AG10803 (cell line): ENCODE measurements at regions not wholly inside any gene's neighbourhood (a gene's known extent, or its start where the extent isn't known, plus 50 kb on each side); places are given as distances from the start of the nearest gene placed in this dataset.

ENCODE experiments used
- DNase-seq: peaks from one replicate; pipeline ENCODE4 v3.0.0; 2010; ENCODE audit warnings: low read depth
- H3K4me3 ChIP-seq: 2 replicates; pipeline ENCODE4 v1.5.1; 2011; ENCODE audit warnings: mild to moderate bottlenecking, low read length, control low read depth
- TF ChIP-seq, protein P1 (sequence below): conservative IDR thresholded peaks from 2 replicates; pipeline ENCODE4 v1.5.1; 2011; ENCODE audit warnings: mild to moderate bottlenecking, low read length, control low read depth, inconsistent platforms

DNA sequence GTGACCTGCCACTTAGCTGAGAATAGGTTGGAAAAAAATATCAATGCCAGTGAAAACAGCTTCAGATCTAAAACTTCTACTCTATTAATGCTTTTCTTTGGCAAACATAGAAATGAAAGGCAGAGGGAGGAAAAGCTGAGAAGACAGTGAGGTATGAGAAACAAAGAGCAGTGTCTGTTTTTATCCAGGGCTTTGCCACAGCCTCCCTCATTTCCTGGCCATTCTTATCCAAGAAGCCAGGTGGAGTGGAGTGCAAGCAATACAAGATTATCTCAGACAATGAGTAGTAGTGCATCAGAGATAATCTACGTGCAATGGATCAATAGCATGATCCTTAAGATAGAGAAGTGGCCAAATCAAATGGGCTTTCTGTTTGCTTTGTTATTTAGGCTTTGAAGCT is 808.7 kb upstream of the PIK3C3 start:
- no peak overlapping the region for H3K4me3 ChIP-seq
- TF ChIP-seq, protein P1, sequence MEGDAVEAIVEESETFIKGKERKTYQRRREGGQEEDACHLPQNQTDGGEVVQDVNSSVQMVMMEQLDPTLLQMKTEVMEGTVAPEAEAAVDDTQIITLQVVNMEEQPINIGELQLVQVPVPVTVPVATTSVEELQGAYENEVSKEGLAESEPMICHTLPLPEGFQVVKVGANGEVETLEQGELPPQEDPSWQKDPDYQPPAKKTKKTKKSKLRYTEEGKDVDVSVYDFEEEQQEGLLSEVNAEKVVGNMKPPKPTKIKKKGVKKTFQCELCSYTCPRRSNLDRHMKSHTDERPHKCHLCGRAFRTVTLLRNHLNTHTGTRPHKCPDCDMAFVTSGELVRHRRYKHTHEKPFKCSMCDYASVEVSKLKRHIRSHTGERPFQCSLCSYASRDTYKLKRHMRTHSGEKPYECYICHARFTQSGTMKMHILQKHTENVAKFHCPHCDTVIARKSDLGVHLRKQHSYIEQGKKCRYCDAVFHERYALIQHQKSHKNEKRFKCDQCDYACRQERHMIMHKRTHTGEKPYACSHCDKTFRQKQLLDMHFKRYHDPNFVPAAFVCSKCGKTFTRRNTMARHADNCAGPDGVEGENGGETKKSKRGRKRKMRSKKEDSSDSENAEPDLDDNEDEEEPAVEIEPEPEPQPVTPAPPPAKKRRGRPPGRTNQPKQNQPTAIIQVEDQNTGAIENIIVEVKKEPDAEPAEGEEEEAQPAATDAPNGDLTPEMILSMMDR = no peak
- DNase-seq = no peak

GRCh38 chr18:41145516-41145915 is 809.5 kb upstream of the PIK3C3 start:
- no peak for DNase-seq
- TF ChIP-seq, protein P1 = no peak

GRCh38 chr18:41144441-41144840 is 810.6 kb upstream of the PIK3C3 start:
- H3K4me3 ChIP-seq = no peak overlapping the region
- DNase-seq = peak; percentile 81
- TF ChIP-seq, protein P1 = no peak

More at GRCh38 chr18:41145516-41145915, 809.5 kb upstream of the PIK3C3 start:
- H3K4me3 ChIP-seq = no peak overlapping the region

DNA sequence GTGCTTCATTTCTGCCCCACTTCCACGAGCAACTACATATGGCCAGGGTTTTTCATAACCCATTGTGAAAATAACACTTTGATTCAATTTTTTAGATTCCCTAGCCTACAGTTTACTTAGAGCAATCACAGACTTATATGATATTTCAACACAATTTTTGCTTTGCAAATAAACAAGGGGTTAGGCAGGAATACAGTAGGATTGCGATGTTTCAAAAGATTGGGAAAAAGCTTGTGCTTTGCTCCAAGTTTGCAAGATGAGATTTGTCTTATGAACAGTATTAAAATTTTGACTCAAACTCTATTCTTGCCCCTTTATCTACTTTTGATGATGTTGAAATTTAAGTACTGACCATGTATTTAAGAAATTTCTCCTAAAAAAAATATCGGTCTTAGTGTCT is 814.5 kb upstream of the PIK3C3 start:
- no peak overlapping the region for H3K4me3 ChIP-seq
- TF ChIP-seq, protein P1 = no peak
- no peak for DNase-seq

DNA sequence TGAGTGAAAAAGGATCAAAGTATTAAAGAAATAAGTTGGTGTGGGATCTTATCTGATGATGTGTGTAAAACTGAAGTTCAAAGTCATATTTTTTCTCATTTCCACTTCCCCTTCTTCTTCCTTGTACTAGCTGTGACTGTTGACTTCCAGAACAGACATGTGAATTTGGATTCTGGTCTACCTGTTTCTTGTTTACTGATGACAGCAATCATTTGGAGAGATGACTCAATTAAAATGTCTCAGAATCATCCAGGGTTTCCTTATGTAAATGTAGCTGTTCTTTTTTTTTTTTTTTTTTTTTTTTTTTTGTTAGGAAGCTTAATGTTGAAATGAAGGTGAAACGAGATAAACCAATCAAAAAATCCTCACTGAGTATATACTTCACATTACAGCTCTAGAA is 819.9 kb upstream of the PIK3C3 start:
- no peak overlapping the region for H3K4me3 ChIP-seq
- no peak for DNase-seq
- TF ChIP-seq, protein P1 = no peak

GRCh38 chr18:41134426-41134825 is 820.6 kb upstream of the PIK3C3 start:
- TF ChIP-seq, protein P1 = no peak
- peak; percentile 55 for DNase-seq
- H3K4me3 ChIP-seq = no peak overlapping the region

DNA sequence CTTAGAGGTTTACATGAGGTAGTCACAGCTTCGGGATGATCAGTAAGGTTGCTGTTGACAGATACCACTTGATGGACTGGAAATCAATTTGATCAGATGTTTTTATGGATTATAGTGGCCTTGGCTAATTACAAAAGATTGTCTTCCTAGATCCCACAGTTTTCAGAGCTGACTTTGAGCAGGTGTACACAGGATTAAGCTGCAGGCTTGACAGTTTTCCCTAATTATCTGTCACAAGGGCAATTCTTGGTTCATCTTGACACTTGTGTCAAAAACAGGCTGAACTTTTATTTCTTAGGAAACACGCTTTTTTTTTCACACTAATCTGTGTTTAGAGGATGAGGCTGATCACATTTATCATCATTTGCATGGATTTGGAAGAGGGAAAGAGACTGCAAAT is 824.0 kb upstream of the PIK3C3 start:
- TF ChIP-seq, protein P1 = no peak
- no peak for DNase-seq
- no peak overlapping the region for H3K4me3 ChIP-seq
